GM21447 (cell line): ENCODE measurements at regions not wholly inside any gene's neighbourhood (a gene's known extent, or its start where the extent isn't known, plus 50 kb on each side); places are given as distances from the start of the nearest gene placed in this dataset.
A peak's percentile ranks its signal among the peaks of the same experiment; 100 is the strongest.

Experiments used
- ATAC-seq: cut with Tn5 transposase; IDR thresholded peaks from one replicate; pipeline ENCODE4 v1.9.1; 2021; ENCODE audit not compliant: unreplicated experiment

DNA sequence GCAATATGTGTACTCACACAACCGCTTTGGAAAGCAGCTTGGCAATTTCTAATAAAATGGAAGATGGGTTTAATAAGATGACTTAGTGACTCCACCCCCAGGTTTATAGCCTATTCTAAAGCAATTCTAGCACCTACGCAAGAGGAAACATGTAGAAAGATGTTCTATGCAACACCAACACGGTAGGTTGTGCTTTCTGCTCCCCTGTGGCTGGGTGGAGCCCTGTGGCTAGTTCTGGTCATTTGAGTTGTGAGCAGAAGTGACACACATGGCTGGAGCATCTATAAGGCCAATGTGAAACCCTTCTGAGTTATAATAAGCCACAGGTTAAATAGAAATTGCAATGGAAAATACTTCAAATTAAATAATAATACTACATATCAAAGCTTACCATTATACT lies 310.7 kb downstream of the CD83 start:
- no peak for ATAC-seq

DNA sequence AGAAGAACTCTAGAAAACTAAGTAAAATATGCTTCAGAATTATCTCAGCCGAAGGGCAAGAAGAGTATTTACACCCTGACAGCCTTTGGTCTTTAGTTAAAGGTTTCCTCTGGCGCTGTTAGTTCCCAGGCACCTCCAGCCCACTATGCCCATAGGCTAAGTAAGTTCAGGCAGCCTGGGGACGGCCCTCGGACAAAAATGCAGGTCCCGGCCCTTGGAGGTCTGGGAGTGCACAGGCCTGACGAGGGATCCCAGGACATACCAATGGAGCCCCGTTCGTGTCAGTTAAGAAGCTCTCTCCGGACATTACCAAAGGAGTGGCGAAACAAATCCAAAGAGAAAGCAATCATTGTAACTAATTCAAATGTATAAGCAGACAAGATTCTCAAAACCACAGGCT lies 311.8 kb downstream of the CD83 start:
- no peak for ATAC-seq

DNA sequence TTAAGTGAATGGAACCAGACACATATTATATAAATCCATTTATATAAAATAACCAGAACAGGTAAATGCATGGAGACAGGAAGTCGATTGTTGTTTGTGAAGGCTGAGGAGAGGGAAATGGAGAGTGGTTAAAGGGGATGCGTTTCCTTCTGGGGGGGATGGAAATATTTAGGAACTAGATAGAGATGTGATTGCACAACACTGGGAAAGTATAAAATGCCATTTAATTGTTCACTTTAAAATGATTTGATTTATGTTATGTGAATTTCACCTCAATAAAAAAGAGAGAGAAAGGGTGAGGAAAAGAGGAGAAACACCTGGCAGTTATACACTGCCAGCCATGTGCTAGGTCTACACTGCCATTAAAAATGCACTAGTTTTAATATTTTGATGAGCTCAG lies 312.6 kb downstream of the CD83 start:
- no peak for ATAC-seq

DNA sequence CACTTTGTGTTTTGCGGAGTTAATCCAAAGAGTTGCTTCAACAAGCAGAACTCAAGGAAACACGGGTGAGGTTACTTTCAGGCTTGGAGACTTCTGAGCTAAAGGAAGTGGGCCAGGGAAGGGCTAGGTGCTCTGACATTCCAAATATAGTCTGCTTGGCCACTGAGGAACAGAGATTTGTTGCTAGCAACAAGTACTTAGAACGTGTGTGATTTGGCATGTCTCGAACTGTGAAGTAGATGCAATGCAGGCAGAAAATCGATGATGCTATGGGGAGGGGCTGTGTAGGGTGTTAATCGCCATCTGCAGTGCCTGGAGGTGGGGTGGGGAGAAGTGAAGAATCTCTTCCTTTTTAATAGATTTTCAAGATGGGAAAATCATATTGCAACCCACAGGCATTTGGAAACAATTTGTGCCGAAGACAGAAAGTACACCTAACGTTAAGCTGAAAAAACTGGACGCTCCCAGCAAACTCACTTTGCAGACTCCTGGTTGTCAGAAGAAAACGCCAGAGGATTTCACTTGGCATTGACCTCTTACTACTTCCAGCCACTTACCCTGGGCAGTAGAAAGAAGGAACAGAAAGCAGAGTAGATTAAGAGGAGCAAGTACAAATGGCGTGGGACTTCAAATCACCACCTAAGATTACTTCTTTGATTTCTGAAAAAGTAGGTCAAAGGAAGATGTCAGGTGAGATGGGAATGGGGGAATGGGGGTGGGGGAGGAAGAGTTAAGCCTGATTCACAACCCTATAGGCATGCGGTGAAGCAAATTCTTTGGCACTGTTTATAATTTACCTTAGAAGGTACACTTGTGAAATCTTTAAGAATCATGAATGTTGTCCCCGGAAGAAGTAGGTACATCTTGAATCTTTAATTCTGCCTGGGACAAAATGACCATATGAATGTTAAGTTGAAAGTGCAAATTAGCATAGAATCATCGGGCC lies 314.1 kb downstream of the CD83 start:
- ATAC-seq = no peak

DNA sequence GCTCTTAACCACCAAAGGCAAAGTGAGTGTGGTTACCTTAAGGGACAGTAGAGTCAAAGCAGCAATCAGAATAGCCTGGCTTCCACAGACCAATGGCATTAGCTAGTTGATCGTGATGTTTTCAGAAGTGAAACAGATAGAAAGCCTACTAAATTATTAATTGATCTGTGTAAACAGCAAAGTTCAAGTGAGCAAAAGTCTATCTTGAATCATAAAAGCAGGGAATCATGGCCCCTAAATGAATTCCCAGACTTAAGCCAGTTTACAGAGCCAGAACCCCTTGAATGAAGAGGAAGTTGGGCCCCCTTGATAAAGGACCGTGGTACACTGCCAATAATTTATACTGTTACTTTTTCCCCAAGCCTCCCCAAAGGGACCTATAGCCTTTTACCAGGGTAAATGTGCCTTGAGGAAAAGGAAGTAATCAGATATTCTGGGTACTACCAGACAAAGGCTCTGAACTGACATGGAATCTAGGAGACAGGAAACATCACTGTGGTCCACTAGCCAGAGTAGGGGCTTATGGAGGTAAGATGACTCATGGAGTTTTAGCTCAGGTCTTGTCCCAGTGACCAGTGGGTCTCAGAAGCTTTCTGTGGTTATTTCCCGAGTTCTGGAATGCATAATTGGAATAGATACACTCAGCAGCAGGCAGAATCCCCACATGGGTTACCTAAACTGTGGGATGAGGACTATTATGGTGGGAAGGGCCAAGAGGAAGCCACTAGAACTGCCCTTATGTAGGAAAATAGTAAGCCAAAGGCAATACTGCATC lies 317.5 kb downstream of the CD83 start:
- ATAC-seq = no peak

DNA sequence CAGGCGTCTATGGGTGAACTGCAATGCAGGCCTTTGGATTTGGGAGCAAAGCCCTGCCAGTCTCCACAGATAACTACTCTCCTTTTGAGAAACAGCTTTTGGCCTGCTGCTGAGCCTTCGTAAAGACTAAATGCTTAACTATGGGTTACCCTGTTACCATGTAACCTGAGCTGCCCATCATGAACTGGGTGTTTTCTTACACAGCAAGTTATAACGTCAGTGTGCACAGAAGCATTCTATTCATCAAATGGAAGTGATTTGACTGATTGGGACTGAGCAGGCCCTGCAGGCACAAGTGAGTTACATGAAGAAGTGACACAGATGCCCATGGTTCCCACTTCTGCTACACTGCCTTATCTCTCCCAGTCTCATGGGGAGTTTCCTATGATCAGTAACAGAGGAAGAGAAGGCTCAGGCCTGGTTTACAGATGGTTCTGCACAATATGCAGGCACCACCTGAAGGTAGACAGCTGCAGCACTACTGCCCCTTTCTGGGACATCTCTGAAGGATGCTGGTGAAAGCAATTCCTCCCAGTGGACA lies 319.1 kb downstream of the CD83 start:
- no peak for ATAC-seq

DNA sequence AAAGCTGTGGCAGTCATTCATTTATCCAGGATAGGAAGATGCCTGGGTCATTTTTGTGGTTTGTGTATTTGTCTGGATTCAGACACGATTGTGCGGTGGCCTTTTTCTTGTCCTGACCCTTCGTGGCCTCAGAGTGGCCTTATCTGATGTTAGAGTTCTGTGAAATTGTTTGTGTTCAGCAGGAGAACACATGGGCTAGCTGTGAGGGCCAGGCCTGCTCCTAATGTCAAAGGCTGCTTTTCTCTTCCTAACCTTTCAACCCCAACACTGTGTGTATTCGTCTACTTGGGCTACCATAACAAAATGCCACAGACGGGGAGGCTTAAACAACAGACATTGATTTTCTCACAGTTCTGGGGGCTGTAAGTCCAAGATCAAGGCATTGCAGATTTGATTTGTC lies 321.8 kb downstream of the CD83 start:
- ATAC-seq = no peak

DNA sequence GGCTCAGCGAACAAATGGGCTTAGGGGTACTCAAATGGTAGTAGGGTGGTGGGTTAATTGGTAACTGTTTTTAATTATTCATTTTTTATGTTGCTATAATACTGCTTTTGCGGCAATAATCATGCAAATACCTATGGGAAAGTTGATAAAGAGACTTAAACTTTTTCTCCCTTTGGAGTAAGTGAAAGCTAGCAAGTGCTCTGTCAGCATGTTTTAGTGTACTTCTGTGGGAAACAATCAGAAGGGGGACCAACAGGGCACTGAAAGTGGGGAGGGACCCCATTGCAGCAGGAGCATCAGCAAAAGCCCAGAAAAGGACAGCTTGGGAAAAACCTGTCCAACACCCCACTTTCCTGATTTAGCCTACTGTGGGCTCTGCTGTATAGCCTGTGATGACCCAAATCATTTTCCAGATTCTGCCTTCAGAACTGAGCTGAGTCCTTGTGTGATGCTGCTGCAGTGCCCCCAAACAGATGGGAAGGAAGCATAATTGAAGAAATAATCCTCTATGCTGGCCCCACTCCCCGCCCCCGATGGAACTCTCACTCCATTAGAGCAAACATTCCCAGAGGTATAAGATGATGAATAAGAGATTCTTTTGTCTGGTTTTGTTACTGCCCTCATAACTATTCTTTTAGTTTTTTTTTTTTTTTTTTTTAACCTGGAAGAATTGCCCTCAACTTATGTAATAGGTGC lies 322.8 kb downstream of the CD83 start:
- no peak for ATAC-seq

DNA sequence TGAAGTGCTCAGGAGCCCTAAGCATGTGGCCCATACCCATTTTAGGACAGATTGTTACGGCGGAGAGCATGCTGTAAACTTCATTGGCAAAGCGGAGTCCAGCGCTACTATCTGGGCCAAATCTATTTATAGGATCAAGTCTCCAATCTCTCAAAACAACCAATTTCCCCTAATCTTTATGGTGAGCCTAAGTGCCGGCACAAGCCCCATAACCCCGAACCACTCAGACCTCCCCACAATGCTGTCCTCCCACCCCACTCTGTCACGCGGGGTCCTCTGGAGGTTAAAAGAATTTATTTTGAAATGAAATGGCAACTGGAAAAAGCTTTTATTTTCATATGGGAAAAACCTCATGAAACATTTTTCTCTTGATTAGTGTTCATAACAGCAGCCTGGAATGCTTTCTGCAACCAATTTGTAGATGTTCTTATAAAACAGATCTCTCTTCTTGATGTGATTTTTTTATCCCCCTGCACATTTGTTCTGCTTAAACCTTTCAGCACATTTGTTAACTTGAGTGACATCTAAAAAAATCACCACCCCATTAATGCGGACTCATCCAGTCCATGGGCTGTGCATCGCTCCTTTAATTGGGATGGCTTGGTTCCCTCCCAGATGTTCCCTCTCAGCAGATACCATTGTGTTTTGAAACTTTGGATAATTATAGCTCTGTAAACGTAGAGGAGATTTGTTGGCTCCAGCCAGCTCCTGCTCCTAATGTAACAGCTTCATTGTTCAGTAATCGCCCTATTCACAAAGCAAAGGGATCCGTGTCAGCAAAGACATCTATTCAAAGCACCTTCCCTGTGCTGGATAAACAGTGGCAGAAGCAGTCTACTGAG lies 323.6 kb downstream of the CD83 start:
- no peak for ATAC-seq

DNA sequence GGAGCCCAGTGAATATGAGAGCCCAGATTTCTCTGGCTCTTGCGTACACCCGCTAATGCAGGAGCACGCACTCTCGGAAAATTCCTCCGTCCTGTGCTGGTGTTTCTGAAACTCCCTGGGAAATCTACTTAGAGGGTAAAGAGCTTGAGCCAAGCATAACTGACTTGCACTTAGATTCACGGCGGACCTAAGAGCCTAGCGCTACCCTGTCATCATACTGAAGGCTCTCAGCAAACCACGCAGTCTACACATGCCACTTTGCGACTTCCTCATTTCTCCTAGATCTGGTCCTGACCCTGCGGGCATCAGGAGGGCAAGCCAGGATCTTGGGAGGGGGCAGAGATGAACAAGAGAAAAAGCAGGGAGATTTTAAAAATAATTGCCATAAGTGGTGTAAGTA lies 324.7 kb downstream of the CD83 start:
- ATAC-seq = no peak

DNA sequence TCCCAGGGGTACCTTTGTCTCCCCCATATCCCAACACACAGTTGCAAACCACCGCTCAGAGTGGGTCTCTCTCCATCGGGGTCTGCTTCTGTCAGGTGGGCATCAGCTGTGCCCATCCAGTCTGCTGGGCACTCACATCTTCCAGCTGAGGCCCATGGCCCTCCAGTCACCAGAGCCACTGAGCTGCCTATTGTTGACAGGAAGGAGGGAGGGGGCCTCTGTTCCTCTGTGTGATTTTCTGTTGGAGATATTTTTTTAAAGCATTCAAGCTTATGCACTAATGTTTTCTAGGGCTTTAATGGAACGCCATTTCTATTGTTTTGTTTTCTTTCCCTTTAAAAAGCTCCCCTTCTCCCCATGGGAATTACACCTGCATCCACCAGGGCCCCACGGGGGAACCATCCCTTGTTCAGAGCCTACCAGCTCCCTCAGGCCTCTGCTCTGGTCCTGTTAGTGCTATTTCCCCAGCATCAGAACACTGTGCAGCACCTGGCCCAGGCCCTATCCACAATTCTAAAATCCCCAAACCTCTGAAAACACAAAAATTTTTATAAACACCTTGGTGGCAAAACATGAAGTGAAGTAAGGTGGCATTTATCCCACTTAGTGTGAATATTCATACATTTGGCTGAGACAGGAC lies 326.2 kb downstream of the CD83 start:
- ATAC-seq = no peak

DNA sequence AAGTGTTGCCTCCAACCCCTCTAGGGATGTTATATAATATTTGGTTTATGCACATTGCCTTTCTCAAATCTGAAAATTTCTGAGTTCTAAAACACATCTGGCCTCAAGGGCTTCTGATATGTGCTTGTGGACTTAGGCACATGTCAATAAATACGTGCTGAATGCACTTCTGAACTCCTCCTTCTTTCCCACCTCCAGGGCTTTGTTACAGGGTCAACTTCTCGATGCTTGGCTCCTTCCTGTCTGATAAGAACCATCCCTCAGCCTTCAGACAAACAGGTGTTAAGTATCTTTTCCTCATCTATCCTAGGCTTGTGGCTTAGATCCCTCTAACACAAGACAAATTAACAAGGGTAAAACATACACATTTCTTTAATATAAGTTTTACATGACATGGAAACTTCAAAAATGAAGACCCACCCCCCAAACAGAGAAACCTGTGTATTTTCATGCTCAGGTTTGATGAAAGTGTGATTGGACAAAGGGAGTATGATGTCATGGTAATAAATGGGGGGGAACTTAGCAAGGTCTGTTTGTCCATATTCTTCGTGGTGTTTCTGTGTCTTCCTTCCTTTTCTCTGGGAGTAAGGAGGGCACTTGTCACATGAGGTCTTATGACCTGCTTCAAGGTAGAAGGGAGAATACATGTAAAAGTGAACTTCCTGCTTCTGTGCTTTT lies 326.9 kb downstream of the CD83 start:
- ATAC-seq = no peak

DNA sequence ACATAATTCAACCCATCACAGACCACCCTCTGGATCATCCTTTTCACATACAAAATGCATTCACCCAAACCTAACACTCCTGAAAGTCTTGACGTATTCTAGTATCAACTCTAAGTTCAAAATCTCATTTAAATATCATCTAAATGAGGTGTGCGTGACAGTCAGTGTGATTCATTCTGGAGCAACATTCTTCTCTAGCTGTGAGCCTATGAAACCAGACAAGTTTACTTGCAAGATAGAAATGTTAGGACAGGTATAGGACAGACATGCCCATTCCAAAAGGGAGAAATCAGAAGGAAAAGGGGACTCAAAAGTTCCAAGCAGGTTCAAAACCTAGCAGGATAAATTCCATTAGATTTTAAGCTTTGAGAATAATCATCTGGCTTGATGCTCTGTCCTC lies 329.7 kb downstream of the CD83 start:
- no peak for ATAC-seq

DNA sequence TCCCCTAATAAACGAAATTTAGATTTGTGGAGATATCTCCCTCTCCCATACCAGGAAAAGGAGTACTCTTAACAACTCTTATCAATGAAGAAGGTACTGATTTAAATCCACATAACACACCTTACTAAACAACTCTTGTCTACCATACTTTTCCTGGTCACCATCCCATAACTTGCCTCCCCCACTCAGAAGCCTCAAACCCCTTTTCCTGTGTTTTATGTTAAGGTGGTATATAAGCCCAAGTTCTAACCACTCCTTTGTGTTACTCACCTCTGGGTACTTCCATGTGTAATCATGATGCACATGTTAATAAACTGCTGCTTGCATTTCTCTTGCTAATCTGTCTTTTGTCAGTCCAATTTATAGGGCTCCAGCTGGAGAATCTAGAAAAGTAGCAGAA lies 330.7 kb downstream of the CD83 start:
- ATAC-seq = no peak

DNA sequence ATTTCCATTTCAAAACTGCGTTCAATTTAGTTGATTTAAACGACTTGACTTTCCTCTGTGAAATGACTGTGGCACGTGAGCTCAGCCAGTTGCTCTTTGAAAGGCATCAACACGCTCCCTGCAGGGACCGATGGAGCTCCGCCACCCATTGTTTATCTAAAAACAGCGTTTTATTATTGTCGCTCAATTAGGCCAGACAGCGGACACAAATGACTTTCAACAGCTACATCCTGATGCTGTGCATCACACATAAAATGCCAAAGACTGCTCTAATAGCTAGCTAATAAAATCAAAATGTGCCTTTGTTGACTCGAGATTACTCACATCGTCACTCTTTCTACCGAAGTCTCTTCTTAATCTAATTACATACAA lies 332.5 kb downstream of the CD83 start:
- ATAC-seq = no peak

DNA sequence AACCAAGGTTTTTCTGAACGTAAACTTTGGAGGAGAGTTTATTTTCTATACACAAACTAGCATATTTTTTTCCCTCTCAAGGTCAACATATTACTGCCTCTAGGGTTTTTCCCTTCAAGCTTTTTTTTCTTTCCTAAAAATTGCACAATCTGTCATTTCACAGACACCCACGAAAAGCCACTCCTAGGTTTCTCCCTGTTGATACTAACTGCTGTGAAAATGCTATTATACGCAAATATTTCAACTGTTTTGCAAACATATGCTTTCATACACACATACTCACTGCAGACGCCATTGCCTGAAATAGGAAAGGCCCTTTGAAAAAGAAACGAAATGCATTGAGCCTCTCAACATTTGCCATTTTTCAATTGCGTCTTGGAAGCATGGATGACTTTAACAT lies 333.0 kb downstream of the CD83 start:
- no peak for ATAC-seq

DNA sequence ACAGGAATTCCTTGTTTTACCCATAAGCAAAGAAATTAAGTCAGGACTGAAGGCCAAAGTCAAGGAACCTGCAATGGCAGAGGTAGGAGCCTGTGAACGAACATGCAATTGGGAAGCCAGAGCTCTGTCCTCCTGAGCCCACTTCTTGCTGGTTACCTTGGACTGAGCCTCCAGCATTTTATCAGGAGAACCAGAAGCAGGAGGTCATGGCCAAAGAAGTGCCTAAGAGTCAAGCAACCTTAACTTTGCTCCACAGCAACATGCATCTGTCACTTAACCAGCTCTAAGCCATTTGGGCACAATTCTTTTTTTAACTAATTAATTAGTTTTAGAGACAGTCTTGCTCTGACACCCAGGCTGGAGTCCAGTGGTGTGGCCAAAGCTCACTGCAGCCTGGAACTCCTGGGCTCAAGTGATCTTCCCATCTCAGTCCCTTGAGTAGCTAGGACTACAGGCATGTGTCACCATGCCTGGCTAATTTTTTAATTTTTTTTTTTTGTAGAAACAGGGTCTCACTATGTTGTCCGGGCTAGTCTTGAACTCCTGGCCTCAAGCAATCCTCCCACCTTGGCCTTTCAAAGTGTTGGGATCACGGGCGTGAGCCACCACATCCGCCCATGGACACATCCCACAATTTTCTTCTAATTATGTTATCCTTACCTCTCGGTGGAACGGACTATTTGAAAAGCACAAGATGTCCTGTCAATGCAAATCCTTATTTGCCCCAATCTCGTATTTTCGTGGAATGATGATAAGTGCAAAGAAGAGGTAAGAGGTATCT lies 334.2 kb downstream of the CD83 start:
- no peak for ATAC-seq

DNA sequence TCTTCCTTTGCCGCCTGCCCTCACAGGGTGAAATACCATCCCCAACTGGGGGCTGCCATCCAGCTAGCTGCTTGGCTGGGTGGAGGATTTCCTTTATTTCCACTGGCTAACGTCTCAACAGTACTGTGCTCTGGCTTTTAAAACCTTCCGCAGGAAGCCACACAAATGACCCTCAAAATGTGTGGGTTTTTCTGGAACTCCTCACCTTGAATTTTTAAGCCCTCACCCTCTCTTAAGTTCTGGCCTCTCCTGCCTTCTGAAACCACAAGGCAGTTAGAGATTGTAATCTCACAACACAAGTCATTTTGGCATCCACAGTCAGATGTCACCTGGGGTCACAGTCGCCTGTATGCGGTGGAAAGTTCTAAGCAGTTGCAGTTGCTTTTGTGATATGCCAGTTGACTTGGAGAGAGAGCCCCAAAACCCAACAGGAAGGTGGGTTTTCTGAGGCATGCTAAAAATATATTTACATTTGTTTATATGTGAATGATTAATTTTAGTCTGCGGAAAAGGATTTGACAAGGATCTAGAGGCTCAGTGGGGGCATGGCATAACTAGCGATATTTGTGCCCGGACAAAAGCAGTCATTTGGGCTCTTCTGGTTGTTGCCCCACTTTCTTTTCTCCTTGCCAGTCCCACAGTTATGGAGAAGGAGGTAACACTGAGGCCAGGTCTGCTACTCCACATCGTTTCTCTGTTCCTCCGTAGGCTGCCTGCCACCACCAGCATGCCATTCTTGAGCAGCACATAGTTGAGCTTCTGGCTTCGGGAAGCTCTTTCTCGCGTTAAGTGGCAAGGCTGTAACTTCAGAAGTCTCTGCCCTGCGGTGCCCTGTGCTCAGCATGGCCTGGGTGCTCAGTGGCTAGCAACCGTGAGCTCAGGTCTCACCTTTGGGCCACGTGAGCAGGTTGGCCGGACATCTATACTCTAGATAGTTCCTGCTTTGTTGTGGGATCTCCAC lies 335.3 kb downstream of the CD83 start:
- ATAC-seq = peak; percentile 76
